ENCODE measurements at regions not wholly inside any gene's neighbourhood (a gene's known extent, or its start where the extent isn't known, plus 50 kb on each side); places are given as distances from the start of the nearest gene placed in this dataset.
A peak's percentile ranks its signal among the peaks of the same experiment; 100 is the strongest.
"Not testable (repeated sequence)": the region's sequence is repeated elsewhere in the genome, so short reads cannot be mapped to it uniquely, and the experiment has no call there.

DNA sequence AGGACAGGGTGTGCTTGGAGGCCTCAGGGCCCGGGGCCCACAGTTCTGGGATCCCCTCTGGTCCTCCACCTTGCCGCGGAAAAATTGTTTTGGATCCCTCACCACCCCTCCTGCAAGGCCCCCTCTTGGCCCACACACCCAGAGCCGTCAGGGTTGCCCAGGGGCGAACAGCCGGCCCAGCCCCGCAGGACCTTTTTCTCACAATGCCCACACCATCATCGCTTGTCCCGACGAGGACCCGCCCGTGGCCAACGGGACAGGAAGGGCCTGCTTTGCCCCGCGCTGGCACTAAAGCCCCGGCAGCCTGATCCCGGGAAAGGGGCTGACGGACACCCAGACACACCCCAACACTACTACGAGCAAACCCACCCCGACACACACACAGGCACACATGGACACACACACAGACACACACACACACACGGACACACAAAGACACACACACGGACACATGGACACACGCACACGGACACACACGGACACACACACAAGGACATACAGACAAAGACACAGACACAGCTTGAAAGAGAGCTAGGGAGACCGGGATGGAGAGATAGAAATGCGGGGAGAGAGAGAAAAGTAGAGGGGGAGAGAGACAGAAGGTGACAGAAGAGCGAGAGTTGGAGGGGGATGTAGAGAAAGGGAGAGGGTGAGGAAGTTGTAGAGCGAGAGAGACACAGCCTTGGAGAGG, 1493.5 kb upstream of the DEFB115 start:
- DNase-seq (peak; percentile 41), ATAC-seq (peak; percentile 44)
- H3K9me3 ChIP-seq = no peaks in the 10 kb centered on the region
- intact Hi-C loops (cut with DNase I) = no loop called here
- H3K27ac ChIP-seq = no peak overlapping the region
- no peaks in the 10 kb centered on the region for H3K36me3 ChIP-seq
- no peaks in the 10 kb centered on the region for H3K27me3 ChIP-seq
- H3K4me3 ChIP-seq = no peak overlapping the region
- TF ChIP-seq, protein P1, sequence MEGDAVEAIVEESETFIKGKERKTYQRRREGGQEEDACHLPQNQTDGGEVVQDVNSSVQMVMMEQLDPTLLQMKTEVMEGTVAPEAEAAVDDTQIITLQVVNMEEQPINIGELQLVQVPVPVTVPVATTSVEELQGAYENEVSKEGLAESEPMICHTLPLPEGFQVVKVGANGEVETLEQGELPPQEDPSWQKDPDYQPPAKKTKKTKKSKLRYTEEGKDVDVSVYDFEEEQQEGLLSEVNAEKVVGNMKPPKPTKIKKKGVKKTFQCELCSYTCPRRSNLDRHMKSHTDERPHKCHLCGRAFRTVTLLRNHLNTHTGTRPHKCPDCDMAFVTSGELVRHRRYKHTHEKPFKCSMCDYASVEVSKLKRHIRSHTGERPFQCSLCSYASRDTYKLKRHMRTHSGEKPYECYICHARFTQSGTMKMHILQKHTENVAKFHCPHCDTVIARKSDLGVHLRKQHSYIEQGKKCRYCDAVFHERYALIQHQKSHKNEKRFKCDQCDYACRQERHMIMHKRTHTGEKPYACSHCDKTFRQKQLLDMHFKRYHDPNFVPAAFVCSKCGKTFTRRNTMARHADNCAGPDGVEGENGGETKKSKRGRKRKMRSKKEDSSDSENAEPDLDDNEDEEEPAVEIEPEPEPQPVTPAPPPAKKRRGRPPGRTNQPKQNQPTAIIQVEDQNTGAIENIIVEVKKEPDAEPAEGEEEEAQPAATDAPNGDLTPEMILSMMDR (IDR thresholded peaks at IDR 0.05) = no peak
- H3K4me1 ChIP-seq = no peaks in the 10 kb centered on the region

DNA sequence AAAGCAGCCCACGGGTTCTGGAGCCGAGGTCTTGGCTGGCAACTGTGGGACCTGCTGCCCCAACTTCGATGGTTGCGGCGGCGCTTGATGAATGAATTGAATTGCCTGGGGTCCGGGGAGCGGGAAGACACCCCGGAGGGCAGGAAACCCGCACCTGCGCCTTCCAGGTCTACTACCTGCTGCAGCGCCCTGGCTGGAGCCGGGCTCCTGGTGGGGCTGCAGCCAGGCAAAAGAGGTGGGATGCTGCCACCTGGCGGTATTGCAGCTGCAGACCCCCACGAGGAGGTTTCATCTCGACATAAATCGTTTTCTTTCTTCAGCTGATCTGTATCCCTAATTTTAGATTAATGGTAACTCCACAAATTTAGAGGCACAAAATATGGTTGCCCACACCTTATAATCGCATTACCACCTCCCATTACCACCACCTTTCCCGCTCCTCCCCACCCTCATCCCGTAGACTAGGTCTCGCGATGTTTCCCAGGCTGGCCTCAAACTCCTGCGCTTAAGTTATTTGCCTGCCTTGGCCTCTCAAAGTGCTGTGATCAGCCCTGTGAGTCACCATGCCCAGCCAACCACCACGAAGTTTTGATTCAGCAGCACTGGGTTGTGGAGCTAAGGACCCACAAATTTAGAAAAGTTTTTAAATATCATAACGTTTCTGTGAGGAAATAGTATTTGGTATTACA, 1492.4 kb upstream of the DEFB115 start:
- H3K36me3 ChIP-seq; H3K4me1 ChIP-seq; H3K27me3 ChIP-seq; H3K4me3 ChIP-seq; intact Hi-C loops (cut with DNase I); ATAC-seq; H3K9me3 ChIP-seq; H3K27ac ChIP-seq; DNase-seq: not testable (repeated sequence)
- TF ChIP-seq, protein P1 (IDR thresholded peaks at IDR 0.05) = peak; percentile 21

DNA sequence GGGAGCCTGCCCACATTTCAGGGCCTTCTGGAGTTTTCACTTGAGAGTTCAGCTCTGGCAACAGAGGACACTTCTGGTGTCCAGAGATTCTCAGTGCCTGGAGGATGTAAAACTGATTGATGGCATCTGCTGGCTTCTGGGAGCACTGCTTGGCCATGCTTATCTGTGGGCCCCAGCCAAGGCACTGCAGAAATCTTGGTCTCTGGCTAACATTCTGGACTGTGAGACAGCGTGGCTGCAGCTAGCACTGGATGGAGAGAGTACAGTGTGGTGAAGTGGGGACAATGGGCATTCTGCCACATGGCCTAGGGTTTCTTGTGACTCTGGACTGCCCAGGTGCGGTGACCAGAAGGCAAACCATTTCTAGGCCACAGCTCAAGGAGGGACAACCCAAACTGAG, 1479.4 kb upstream of the DEFB115 start:
- H3K4me1 ChIP-seq; H3K36me3 ChIP-seq; DNase-seq; intact Hi-C loops (cut with DNase I); ATAC-seq; H3K4me3 ChIP-seq; H3K27me3 ChIP-seq; H3K9me3 ChIP-seq; H3K27ac ChIP-seq: not testable (repeated sequence)

DNA sequence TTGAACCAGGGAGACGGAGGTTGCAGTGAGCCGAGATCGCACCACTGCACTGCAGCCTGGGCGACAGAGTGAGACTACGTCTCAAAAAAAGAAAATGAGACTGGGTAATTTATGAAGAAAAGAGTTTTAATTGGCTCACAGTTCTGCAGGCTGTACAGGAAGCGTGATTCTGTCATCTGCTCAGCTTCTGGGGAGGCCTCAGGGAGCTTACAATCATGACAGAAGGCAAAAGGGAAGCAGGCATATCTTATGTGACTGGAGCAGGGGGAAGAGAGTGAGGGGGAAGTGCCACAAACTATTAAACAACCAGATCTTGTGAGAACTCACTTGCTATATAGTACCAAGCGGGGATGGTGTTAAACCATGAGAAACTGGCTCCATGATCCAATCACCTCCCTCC, 1476.2 kb upstream of the DEFB115 start:
- DNase-seq; H3K4me1 ChIP-seq; H3K36me3 ChIP-seq; H3K4me3 ChIP-seq; ATAC-seq; H3K9me3 ChIP-seq; H3K27ac ChIP-seq; intact Hi-C loops (cut with DNase I); H3K27me3 ChIP-seq: not testable (repeated sequence)

DNA sequence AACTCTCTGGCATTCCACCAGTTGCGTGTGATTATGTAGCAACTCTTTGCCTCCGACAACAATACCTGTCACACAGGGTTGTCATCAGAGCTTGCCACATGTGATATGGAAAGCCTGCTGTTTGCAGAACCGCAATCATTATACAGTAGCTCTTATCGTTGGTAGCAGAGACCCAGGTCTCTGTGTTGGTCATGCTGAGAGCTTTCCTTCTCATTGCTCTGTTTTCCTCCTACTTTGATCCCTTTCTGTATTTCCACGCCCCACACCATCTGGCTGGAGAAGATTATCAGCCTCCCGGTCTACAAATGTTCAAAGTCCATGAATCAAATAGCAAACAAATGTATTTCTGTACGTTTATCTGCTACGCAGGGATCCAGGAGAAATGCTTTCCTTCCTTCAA, 1475.6 kb upstream of the DEFB115 start:
- H3K9me3 ChIP-seq; H3K36me3 ChIP-seq; H3K4me3 ChIP-seq; ATAC-seq; H3K4me1 ChIP-seq; intact Hi-C loops (cut with DNase I); H3K27ac ChIP-seq; DNase-seq; H3K27me3 ChIP-seq: not testable (repeated sequence)

DNA sequence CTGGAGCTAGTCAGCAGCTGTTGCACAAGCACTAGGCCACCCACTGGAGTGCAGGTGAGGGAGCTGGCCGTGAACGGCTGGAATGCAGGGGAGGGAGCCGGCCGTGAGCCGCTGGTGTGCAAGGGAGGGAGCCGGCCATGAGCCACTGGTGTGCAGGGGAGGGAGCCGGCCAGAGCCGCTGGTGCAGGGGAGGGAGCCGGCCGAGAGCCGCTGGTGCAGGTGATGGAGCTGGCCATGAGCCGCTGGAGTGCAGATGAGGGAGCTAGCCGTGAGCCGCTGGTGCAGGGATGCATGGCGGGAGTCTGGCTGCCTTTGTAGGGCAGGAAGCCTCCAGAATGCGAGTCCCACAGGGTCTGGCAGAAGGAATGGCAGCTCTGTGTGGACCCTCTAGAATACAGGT, 1470.0 kb upstream of the DEFB115 start:
- H3K27ac ChIP-seq; H3K4me1 ChIP-seq; ATAC-seq; H3K4me3 ChIP-seq; H3K36me3 ChIP-seq; intact Hi-C loops (cut with DNase I); DNase-seq; H3K9me3 ChIP-seq; H3K27me3 ChIP-seq: not testable (repeated sequence)

DNA sequence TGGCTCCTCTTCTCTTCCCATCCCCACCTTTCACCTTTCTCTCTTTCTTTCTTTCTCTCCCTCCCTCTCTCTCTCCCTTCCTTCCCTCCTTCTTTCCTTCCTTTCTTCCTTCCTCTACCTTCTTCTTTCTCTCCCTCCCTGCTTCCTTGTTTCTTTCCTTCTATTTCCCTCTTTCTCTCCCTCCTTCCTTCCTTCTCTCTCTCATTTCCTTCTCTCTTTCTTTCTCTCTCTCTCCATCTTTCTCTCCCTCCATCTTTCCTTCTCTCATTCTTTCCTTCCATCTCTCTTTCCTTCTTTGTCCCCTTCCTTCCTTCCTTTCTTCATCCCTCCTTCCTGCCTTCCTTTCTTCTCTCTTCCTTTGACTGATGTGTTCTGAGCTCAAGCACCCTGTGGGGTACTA, 1467.0 kb upstream of the DEFB115 start:
- no peaks in the 10 kb centered on the region for H3K9me3 ChIP-seq
- intact Hi-C loops (cut with DNase I) = no loop called here
- ATAC-seq = no peak

DNA sequence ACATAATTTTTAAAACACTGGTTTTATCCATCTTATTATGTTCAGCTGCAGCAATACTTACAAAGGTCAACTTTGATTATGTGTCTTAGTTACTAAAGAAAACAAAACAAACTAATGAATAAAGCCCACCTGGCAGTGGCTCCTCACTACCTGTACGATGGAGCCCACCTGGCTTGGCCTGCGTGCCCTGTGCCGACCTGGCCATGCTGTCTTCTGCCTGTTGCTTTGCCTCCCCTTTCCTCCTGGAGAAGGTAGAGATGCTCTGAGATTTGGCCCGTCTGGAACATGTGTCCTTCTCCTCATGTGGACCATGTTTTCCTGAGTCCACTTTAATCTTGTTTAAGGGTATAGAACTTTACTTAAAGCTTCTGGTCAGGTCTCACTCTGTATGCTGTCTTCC, 1426.0 kb upstream of the DEFB115 start:
- H3K36me3 ChIP-seq; H3K9me3 ChIP-seq; intact Hi-C loops (cut with DNase I); H3K27ac ChIP-seq; DNase-seq; H3K4me1 ChIP-seq; H3K27me3 ChIP-seq; H3K4me3 ChIP-seq; ATAC-seq: not testable (repeated sequence)

More for the DNA sequence above, 1467.0 kb upstream of the DEFB115 start:
- Histone ChIP-seq H3K4me1 (no peaks in the 10 kb centered on the region), H3K27ac (no peak overlapping the region), H3K36me3 (no peaks in the 10 kb centered on the region), H3K4me3 (no peak overlapping the region), H3K27me3 (no peaks in the 10 kb centered on the region)
- TF ChIP-seq, protein P1 (IDR thresholded peaks at IDR 0.05) = no peak
- no peak for DNase-seq

DNA sequence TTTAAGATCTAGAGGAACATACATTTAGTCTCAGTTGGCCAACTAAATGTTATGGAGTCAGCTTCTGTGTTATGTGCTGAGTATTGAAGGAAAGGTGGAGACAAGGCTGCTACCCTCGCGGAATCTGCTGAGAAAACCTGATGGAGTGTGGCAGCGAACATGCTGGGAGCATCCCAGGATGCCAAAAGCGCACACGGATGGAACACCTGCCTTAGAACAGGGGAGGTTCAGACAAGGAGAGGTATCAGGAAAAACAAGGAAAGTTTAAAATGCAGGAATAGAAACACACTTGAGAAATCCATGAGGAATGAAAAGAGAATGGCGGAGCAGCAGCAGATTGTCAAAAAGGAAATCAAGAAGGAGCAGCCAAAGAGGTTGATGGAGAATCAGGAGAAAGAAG, 1389.5 kb upstream of the DEFB115 start:
- H3K27me3 ChIP-seq; DNase-seq; intact Hi-C loops (cut with DNase I); H3K36me3 ChIP-seq; H3K27ac ChIP-seq; ATAC-seq; H3K4me1 ChIP-seq; H3K9me3 ChIP-seq; H3K4me3 ChIP-seq: not testable (repeated sequence)

DNA sequence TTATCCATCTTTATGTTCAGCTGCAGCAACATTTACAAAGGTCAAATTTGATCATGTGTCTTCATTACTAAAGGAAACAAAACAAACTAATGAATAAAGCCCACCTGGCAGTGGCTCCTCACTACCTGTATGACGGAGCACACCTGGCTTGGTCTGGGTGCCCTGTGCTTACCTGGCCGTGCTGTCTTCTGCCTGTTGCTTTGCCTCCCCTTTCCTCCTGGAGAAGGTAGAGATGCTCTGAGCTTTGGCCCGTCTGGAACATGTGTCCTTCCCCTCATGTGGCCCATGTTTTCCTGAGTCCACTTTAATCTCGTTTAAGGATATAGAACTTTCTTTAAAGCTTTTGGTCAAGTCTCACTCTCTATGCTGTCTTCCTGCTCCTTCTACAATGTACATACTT, 1388.8 kb upstream of the DEFB115 start:
- H3K4me1 ChIP-seq; ATAC-seq; H3K27ac ChIP-seq; intact Hi-C loops (cut with DNase I); H3K9me3 ChIP-seq; H3K4me3 ChIP-seq; DNase-seq; H3K27me3 ChIP-seq; H3K36me3 ChIP-seq: not testable (repeated sequence)

DNA sequence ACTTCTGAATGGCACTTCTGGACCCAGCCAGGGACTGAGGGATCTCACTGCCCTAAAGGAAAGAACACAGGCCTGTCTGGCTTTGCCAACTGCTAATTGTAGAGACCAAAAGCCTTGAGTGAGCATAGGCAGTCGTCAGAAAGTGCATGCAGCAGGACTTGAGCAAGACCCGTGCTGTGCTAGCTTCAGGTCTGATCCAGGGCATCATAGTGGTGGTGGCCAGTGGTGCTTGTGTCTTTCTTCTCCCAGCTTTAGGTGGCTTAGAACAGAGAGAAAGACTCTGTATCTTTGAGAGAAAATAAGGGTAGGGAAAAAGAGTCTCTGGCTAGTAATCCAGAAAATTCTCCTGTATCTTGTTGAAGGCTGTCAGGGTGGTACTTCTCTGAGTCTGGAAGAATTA, 1385.6 kb upstream of the DEFB115 start:
- DNase-seq, H3K4me3 ChIP-seq, H3K9me3 ChIP-seq, H3K27ac ChIP-seq, ATAC-seq, H3K36me3 ChIP-seq, H3K27me3 ChIP-seq, H3K4me1 ChIP-seq: not testable (repeated sequence)
- intact Hi-C loops (cut with DNase I) = loop anchor here (10.0 kb wide), 1 partner anchor 757 kb away; no protein-coding TSS in a partner anchor

All from upper lobe of right lung (tissue), 1 donor.